Gastroesophageal sphincter (tissue), 4 donors: ENCODE measurements at regions not wholly inside any gene's neighbourhood (a gene's known extent, or its start where the extent isn't known, plus 50 kb on each side); places are given as distances from the start of the nearest gene placed in this dataset.

ENCODE experiments used
- ATAC-seq: fragments of 150-250 bp; one replicate; pipeline ENCODE4 v1.9.1; 2016; ENCODE audit warnings: mild to moderate bottlenecking, moderate library complexity
- H3K27ac ChIP-seq, 4 donors: fragments of 200-600 bp; sonication (generic) in 3 of 4; 1 replicate in 3 of 4; 2 replicates in 1 of 4; pipeline ENCODE4 v1.5.1; 2016 to 2019
- H3K27me3 ChIP-seq: fragments of 200-600 bp; sonication (generic); one replicate; pipeline ENCODE4 v1.5.1; 2019
- H3K36me3 ChIP-seq, 2 donors: fragments of 200-600 bp; sonication (generic); one replicate each; pipeline ENCODE4 v1.5.1; 2019; ENCODE audit warnings: control low read depth in 1 of 2
- H3K4me1 ChIP-seq, 3 donors: fragments of 200-600 bp; sonication (generic); 1 replicate in 2 of 3; 2 replicates in 1 of 3; pipeline ENCODE4 v1.5.1; 2016 to 2019; ENCODE audit warnings: control low read depth in 2 of 3
- H3K4me3 ChIP-seq, 2 donors: fragments of 200-600 bp; sonication (generic); one replicate each; pipeline ENCODE4 v1.5.1; 2019; ENCODE audit warnings: mild to moderate bottlenecking in 1 of 2, moderate library complexity in 1 of 2
- H3K9me3 ChIP-seq, 3 donors: fragments of 200-600 bp; sonication (generic); one replicate each; pipeline ENCODE4 v1.5.1; 2017 to 2019; ENCODE audit warnings: control low read depth in 2 of 3
- CTCF ChIP-seq, 4 experiments: fragments of 200-600 bp in 2 of 4; fragments of 450-650 bp in 2 of 4; sonication (generic) in 1 of 4; IDR thresholded peaks; one replicate each; pipeline ENCODE4 v1.5.1; 2017 to 2019; ENCODE audit warnings: antibody characterized with exemption in 4 of 4, mild to moderate bottlenecking in 2 of 4, moderate library complexity in 2 of 4
- EP300 ChIP-seq: sonication (generic); formaldehyde crosslinking; IDR thresholded peaks from one replicate; pipeline ENCODE4 v1.6.1; 2017; ENCODE audit warnings: antibody characterized with exemption, mild to moderate bottlenecking
- POLR2A ChIP-seq, 2 donors: fragments of 450-650 bp; IDR thresholded peaks; one replicate each; pipeline ENCODE4 v1.6.1; 2017; ENCODE audit warnings: antibody characterized with exemption in 2 of 2, mild to moderate bottlenecking in 2 of 2, moderate library complexity in 1 of 2
- POLR2AphosphoS5 ChIP-seq: sonication (generic); formaldehyde crosslinking; IDR thresholded peaks from one replicate; pipeline ENCODE4 v1.6.1; 2017; ENCODE audit warnings: antibody characterized with exemption
- WGBS, 2 donors: methylation state at CpG; one replicate each; pipeline ENCODE4 v1.1.5; 2018; ENCODE audit warnings: low coverage in 1 of 2; 5-methylcytosine and 5-hydroxymethylcytosine counted together

DNA sequence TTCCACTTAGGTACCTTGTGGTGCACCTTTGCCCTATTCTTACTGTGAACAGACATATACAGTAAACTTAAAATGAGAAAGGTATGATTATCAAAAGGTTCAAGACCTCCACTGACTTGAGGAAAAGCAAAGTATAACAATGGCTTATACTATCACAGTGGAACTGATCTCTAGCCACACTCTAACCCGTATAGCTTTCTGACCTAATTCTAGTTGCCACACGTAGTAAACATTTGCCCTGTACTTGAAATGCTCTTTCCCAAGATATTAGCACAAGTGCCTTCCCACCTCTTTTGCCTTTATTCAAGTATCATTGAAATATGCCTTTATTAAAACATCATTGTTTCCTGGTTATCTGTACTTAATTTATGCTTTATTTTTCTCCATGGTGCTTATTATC is 250.4 kb upstream of the PPFIA2 start:
- Histone ChIP-seq H3K27me3 (no peaks in the 10 kb centered on the region), H3K4me1 (no peaks in the 10 kb centered on the region), H3K36me3 (no peaks in the 10 kb centered on the region), H3K4me3 (no peak overlapping the region), H3K27ac (no peak overlapping the region), H3K9me3 (no peaks in the 10 kb centered on the region)
- 68 to 81% methylated on average over 2 of the region's 2 CpGs for WGBS, 2 donors
- no peak for ATAC-seq
- TF ChIP-seq EP300 (no peak), POLR2AphosphoS5 (no peak)

DNA sequence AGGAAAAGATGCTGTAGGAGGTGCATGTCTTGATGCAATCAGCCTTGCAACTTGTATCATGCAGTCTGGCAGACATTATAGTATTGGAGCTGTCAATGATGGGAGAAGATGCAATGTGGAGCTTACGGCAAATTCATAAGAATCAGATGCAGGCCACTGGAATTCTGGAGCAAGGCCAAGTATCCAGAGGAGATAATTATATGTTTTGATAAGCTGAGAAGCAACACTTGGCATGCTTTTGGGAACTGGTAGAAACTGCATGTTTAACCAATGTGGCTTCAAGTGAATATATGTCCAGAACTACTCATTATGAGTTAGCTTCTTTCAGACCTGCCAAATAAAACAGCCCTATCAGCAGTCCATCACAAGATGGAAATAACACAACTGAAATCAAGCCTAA is 249.1 kb upstream of the PPFIA2 start:
- H3K9me3 ChIP-seq: no peaks in the 10 kb centered on the region
- H3K27me3 ChIP-seq: no peaks in the 10 kb centered on the region
- no peak overlapping the region for H3K4me3 ChIP-seq
- ATAC-seq: no peak
- TF ChIP-seq POLR2A (IDR thresholded peaks at IDR 0.05): no peak
- no peak for TF ChIP-seq CTCF (IDR thresholded peaks at IDR 0.05)
- no peak for TF ChIP-seq POLR2AphosphoS5
- TF ChIP-seq EP300: no peak
- H3K4me1 ChIP-seq: no peaks in the 10 kb centered on the region
- WGBS, 2 donors: 78 to 100% methylated on average over 1 of the region's 1 CpG
- H3K27ac ChIP-seq: no peak overlapping the region
- H3K36me3 ChIP-seq: no peaks in the 10 kb centered on the region

DNA sequence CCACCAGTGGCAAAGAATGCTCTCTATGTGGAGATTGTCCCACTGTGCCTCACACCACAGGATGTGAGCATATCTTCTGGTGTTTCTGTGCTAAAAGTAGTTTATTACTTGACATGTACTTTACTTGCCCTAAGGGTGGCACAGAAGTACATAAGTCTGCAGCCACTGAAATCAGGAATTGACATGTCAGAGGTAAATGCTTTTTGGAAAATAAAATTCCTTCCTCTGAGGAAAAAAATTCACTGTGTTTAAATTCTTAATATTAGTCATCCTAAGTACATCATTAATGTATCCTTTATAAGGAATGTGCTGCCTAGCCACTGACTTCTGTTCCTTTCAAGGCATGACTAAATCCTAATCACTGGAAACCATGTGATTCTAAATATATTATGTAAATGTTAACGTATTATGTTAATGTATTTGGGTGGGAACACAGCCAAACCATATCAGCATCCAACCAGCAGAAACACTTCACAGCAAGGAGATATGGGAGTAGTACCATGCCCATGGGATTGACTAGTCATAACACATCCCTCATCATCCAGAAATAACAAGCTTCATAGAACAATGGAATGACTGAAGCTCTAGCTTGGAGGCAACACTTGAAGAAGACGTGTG is 239.7 kb upstream of the PPFIA2 start:
- WGBS, 2 donors: 43 to 46% methylated on average over 2 of the region's 2 CpGs
- no peak for TF ChIP-seq POLR2AphosphoS5
- no peak for TF ChIP-seq EP300
- TF ChIP-seq CTCF (IDR thresholded peaks at IDR 0.05): no peak
- no peak for TF ChIP-seq POLR2A (IDR thresholded peaks at IDR 0.05)
- Histone ChIP-seq H3K4me1 (peaks cover 0 to 11% (median 0%) of the 10 kb centered on the region in 3 donors), H3K36me3 (no peaks in the 10 kb centered on the region), H3K4me3 (no peak overlapping the region), H3K27me3 (no peaks in the 10 kb centered on the region), H3K9me3 (no peaks in the 10 kb centered on the region), H3K27ac (no peak overlapping the region)
- ATAC-seq: no peak

DNA sequence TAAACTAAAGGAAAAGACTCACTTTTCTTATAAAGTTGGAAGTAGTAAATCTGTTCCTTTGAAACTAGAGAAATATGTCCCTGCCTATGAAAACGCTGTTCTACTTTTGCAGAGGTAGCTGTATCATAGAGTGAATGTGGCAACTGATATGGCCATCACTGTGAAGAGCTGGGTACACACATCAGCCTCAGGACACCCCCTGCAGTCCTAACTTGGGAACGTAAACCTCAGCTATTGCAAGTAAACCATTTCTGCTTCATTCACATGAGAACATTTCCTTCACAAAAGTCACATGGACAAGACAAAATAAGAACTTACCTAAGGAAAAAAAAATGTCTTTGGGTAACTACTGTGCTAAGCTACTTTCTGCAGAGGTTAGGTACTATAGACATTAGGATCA is 233.3 kb upstream of the PPFIA2 start:
- H3K4me1 ChIP-seq: peaks cover 0 to 13% (median 0%) of the 10 kb centered on the region in 3 donors
- ATAC-seq: no peak
- 40 to 75% methylated on average over 1 to 2 of the region's 2 CpGs for WGBS, 2 donors
- no peaks in the 10 kb centered on the region for H3K9me3 ChIP-seq
- H3K27me3 ChIP-seq: no peaks in the 10 kb centered on the region
- no peak overlapping the region for H3K4me3 ChIP-seq
- H3K36me3 ChIP-seq: no peaks in the 10 kb centered on the region
- TF ChIP-seq CTCF (IDR thresholded peaks at IDR 0.05): no peak
- TF ChIP-seq POLR2A (IDR thresholded peaks at IDR 0.05): no peak
- no peak for TF ChIP-seq EP300
- no peak for TF ChIP-seq POLR2AphosphoS5
- H3K27ac ChIP-seq: no peak overlapping the region

DNA sequence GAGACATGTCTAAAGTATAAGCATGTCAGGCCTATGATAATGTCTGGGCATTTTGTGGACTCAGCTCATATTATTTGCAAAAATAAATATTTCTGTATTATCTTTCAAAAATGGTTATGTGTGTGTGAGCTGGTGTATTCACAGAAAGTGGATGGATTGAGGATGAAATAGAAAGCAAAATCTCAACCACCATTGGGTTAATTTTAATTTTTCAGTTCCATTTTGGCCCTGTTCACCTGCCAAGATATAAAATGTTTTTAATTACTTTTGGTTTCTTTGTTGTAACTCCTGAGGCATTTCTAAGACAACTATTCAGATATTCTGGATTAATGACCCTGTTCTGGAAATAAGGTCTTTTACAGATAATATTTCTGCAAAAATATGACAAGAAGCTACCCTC is 232.7 kb upstream of the PPFIA2 start:
- Histone ChIP-seq H3K4me3 (no peak overlapping the region), H3K27me3 (no peaks in the 10 kb centered on the region), H3K36me3 (no peaks in the 10 kb centered on the region), H3K9me3 (no peaks in the 10 kb centered on the region), H3K4me1 (peaks cover 0 to 13% (median 0%) of the 10 kb centered on the region in 3 donors), H3K27ac (no peak overlapping the region)
- ATAC-seq: no peak
- TF ChIP-seq CTCF (IDR thresholded peaks at IDR 0.05) (no peak), EP300 (no peak), POLR2AphosphoS5 (no peak), POLR2A (IDR thresholded peaks at IDR 0.05) (no peak)
